ENCODE measurements at regions not wholly inside any gene's neighbourhood (a gene's known extent, or its start where the extent isn't known, plus 50 kb on each side); places are given as distances from the start of the nearest gene placed in this dataset.

GRCh38 chr7:126370038-126370668 lies 882.6 kb downstream of the GRM8 start:
- TF ChIP-seq CTCF (conservative IDR thresholded peaks at IDR 0.05; ENCODE audit: low read depth in 2 of 2) = no peak
- no peak for TF ChIP-seq ZNF114 (CRISPR knock-in tag; IDR thresholded peaks at IDR 0.05)
- TF ChIP-seq EZH2 (IDR thresholded peaks at IDR 0.05; ENCODE audit: low read depth, unreplicated experiment) = no peak
- no peak for TF ChIP-seq ETS1 (IDR thresholded peaks at IDR 0.05)
- TF ChIP-seq EZH2phosphoT487 (IDR thresholded peaks at IDR 0.05; ENCODE audit: unreplicated experiment) = no peak

All from GM23338 (cell line).